Activated CD4-positive, alpha-beta T cell treated with anti-CD3 and anti-CD28 coated beads, Interleukin-2, amount 50 U/mL, for 24 hours (primary cell): ENCODE measurements at regions not wholly inside any gene's neighbourhood (a gene's known extent, or its start where the extent isn't known, plus 50 kb on each side); places are given as distances from the start of the nearest gene placed in this dataset.
"Not testable (repeated sequence)": the region's sequence is repeated elsewhere in the genome, so short reads cannot be mapped to it uniquely, and the experiment has no call there.

ENCODE experiments used
- DNase-seq, 2 donors: peaks; one replicate each; pipeline ENCODE4 v3.0.0-alpha.2; 2020; ENCODE audit warnings: low read depth in 1 of 2, low spot score in 1 of 2

DNA sequence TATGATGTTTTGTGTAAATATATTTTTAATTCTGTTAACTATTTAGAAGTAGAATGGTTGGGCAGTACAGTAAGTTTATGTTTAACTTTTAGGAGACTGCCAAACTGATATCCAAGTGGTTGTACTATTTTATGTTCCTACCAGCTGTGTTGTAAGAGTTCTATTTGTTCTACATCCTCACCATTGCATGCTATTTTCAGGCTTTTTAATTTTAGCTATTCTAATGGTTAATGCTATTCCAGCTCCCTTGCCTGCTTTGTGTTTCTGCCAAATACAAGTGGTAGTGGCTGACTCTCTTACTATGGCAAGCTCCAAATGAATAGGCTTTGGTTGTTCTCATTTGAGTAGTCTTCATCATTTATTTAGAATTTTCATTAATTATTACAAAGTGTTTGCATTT lies 476.4 kb downstream of the KIF4B start:
- no peak for DNase-seq

DNA sequence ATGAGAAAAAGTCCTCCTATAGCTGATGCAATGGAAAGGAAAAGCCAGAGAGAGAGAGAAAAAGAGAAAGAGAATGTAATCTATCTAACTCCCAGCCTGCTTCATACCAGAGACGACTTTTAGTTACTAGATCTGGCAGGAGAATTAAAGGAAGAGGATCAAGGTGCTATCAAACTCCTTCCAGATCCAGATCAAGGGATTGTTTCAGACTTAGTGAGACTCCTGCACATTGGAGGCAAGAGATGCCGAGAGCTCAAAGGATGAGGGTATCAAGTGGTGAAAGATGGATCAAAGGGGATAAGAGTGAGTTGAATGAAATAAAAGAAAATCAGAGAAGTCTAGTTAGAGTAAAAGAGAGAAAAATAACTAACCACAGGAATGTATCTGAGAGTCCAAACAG lies 478.6 kb downstream of the KIF4B start:
- DNase-seq = no peak

DNA sequence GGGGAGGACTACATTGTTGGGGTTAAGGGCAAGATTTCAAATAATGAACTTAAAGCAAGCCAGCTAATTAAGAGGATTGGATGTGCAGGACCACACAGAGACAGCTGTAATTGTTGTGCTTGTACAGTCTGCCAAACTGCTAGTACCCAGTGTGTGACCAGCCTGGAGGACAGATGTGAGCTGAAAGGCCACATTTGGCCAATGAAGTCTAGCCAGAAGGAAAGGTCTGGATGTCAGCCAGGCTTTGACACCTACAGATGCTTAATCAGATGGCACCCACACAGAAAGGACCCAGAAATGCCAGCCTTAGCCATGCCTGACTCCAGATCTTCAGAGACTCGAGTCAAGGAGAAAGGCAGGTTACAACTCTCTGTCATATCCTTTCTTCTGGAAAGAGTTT lies 491.1 kb downstream of the KIF4B start:
- DNase-seq = no peak

DNA sequence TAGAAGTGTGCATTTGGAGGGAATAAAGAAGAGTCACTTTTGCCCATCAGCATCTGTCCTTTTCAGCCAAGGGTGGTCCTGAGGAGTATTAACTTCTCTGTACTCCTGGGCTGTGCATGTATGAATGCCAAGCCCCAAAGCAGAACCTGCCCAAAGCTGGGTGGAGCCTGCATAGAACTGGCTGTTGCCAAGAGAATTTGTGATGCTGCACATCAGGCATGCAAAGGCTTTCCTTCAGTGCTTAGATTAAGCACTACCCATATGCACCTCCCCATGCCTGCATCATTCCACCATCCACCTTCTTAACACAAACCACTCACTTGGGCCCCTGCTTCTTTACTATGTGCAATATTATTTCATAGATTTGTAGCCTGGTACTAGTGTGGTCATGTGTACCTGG lies 493.8 kb downstream of the KIF4B start:
- no peak for DNase-seq

DNA sequence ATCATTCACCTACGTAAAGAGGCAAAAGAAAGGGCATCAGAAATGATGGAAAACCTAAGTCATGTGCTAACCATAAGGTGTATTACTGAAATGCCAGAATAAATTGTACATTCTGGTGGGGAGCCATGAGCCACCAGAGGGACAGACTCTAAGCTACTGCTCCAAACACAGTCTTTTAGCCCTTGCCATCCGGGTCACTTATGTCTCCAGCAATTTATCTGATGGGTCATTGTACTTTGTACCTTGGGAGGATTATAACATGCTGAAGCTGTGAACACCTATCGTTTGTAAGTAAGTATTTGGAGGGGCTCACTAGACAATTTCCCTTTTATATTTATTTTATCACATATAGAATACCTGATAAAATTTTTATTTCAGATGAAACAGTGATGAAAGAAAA lies 495.1 kb downstream of the KIF4B start:
- no peak for DNase-seq

DNA sequence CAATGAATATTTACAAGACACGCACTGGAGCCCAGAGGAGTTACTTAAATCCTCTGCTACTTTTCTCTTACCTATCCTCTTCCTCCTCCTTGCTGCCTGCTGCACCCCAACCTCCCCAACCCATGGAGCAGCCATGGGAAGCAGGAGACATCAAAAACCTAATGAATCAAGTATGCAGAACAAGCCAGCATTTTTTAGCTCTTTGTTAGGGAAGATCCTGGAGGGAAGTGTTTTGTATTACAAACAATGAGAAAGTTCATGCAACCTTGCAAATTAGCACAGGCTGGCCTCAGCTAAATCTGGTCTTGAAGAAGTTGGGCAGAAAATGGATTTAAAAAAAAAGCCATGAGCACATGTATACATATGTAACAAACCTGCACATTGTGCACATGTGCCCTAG lies 498.8 kb downstream of the KIF4B start:
- DNase-seq = no peak

DNA sequence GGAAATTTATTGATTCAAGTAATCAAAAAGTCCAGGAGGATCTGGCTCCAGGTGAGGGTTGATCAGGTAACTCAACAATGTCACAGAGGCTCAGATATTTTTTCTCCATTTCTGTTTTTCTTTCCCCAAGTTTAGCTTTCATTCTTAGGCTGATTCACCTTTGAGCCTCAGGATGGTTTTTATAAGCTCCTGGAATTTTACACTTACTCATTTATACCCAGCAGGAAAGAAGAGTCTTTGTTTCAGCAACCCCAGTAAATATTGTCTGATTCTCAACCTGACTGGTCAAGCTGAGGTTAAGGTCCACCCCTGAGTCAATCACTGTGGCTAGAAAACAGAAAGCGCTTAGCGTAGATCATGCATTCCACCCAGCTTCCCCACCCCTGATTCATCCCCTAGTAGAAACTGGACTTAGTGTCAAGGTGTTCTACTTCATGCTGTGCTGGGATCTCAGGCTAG lies 500.6 kb downstream of the KIF4B start:
- DNase-seq = no peak

DNA sequence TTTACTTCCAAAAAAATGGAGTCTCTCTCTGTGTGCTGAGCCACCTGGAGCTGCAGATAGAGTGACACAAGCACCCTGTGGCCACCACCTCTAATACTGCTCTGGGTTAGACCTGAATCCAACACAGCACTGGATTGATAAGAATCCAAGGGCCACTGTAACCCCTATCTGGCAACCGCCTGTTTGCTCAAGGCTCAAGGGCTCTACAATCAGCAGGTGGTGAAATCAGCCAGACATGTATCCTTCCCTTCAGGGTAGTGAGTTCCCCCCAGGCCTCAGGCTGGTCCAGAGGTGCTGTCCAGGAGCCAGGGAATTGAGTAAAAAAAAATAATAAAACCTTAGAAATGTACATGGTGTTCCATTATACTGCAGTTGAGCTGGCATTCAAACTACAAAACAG lies 509.0 kb downstream of the KIF4B start:
- DNase-seq = no peak

DNA sequence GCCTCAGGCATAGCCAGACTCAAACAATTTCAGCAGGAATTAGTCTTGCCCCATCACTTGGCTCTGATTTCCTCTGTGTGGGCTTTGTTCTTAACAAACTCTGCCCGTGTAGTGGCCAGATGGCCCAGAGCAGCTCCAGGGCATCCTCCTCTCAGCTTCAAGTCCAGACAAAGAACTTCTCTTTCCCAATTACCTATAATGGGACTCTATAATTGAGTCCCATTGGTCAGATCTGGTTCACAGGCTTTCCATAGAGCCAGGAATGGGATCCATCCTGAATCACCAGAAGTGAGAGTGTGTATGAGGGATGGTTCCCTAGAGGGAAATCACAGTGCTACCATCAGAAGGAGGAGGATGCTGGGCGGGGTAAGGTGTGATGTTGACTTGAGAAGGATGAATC lies 515.8 kb downstream of the KIF4B start:
- DNase-seq = no peak

DNA sequence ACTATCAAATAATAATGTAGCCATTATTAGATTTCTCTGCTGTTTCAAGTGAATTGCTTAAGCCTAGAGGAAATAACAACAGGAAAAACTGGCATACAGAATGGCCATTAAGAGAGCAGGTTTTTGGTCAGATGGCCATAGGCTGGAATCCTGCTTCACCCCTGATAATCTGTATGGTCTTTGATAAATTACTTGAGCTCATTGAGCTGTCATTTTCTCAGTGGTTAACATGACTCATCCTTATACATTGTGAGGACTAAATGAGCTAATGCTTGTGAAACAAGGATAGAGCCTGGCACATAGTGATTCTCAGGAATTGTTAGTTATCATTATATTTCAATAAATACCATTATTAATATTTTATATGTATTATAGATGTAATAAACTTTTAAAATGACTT lies 516.5 kb downstream of the KIF4B start:
- DNase-seq = no peak

DNA sequence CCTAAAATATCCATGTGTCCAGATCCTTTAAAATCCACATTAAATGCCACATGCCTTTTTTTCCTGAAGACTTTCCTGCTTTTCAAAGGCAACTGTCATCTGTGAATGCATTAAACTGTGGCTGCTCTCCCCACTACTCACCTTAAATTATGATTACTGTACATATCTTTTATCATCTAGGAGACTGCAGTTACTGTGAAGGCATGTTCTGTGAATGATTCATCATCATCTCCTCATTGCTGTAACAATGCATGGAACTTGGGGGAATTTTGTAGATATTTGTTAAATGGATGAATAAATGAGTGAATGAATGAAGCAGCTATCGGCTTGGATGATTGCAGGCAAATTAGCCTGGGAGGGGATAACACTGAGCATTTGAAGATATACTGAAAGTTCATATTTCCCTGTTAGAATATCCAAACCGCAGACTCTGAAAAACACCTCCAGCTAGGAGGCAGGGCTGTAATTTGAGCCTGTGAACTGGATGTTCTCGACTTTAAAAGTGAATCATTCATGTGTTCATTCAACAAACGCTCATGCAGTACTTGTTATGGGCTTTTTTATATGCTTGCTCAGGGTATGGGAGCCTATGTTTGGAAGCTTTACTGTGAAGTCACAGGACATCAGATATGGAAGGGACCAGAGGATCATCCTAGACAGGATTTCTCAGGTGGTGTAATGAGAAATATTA lies 519.2 kb downstream of the KIF4B start:
- DNase-seq = no peak

DNA sequence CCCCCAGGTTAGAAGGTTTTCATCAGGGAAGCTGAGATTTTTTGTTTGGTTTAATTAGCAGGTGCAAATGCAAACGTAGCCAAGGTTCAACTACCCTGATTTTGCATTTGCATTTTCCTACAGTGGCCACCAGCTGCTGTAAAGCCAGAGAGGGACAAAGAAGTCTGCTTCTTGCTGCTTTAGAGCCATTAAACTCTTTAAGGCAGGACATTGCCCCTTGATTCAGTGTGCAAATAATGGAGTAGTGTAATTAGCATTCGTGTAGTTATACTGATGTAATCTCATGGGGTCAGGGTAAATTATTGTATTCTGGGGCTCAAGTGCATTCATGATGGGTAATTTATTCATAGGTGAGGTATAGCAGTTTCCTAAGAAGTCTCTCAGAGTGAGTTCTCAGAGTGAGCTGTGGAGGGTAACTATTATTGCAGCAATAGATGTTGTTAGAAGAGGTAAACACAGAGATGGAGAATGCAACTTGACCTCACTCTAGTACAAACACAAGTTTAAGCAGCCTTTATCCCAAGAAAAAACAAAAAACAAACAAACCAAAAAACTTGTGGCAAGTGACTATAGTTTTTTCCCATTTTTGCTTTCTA lies 526.5 kb downstream of the KIF4B start:
- DNase-seq = no peak

DNA sequence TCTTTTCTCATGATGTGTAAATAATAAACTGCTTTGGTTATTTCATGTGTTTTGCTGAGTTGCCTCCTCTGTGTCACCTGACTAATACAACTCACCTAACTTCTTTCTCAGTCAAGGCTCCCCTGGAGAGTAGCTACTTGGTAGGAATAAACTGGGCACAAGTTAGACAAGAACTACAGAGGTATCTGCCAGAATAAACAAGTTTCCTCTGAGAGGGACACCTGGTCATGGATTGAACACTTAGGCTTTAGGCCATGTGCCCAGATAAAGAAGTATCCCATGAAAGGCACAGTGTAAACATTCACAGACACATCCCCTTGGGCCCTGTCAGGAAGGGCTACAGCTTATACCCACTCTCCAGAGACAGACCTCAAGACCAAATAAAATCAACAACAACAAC lies 532.5 kb downstream of the KIF4B start:
- no peak for DNase-seq

DNA sequence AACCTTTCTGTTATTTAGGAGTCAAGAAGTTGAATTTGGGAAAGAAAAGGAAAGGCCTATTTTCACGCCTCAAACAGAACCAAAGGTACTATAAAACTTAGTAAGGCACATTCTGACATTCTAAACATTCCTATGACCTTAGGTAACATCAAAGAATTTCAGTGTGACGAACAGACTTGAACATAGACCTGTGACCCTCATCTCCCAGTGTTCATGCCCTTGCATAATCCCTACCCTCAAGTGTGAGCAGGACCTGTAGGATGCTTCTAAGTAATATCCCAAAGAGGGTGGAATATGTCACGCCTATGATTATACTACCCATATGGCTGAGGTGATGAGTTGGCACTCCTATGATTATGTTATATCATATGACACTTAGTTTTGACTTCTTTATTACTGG lies 540.9 kb downstream of the KIF4B start:
- no peak for DNase-seq

DNA sequence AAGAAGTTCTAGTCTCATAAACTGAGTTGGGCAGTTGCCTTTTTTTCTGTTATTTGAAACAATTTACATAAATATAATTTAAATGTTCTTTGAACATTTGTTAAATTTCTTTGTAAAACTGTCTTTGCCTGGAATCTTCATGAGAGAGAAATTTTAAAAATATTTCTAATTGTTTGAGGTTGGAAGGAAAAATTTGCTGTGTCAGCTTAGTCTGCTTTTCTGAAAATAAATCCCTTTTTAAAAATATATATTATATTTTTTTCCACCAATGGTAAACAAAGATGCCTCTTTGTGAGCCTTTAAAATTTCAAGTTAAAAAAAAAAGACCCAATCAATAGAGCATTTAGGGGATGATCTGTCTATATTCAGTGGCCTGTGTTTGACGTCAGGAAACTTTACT lies 542.7 kb downstream of the KIF4B start:
- DNase-seq = no peak

DNA sequence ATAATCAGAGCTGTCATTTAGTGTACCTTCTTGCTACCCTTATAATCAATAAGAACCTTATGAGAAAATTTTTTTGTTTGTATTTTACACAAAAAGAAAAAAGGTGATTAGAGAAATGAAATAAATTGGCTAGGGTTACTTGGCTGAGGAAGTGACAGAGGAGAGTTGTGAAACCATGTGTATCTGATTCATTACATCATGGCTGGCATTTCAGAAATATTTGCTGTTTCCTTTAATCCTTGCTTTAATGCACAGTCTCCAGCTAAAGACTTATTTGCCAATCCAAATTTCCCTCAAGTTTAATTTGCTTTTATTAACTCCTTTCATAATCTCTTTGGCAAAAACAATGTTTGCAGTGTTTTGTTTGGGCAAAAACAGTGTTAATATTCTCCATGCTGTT lies 543.1 kb downstream of the KIF4B start:
- no peak for DNase-seq

DNA sequence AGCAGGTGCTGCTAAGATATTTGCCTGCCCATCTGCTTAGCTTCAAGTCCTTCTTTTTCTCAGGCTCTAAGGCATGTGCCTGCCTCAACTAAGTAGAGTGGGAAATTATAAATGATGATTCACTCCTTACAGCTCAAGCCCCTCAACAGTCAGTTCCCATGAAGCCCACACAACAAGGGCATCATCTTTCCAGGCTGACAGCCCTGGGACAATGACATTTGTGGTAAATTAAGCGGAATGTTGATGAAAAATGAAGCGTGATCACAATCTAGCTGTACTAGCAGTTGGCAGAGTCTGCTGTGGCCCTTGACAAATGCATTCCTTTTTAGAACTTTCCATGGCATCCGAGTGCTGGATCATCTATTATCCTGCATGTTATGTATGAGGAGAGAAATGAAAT lies 548.6 kb downstream of the KIF4B start:
- no peak for DNase-seq

DNA sequence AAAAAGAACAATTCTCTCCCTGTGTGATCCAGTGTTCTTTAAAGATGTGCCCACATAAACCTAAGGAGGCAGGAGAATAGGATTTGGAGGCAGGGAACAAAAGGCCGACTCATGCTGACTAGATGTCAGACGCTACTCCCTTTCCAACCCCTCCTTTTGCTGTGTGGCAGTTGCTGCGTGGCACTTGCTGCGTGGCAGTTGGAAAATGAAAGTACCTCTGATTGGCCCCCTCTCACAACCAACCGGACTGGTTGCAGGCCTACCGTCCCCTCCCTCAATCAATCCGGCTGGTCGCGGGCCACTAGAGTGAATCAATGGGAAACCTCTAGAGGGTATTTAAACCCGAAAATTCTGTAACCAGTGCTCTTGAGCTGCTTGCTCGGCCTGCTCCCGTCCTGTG lies 551.0 kb downstream of the KIF4B start:
- no peak for DNase-seq

DNA sequence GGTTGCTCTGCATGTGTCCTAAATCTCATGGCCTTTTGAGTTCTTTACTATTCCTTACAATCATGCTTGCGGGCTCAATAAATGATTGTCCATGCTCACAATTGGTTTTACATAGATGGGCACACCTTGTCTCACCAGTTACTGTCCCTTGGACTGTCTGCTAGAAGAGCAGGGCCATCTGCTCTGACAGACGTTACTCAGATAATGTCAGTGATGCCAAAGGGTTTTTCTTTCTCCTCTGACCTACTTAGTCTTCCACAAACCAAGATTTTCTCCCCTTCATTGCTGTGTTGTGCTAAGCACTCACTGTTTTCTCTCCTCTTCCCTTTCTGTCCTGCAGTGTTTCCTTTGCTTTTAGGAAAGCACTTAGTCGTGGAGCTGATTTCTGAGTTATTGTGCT lies 562.3 kb downstream of the KIF4B start:
- no peak for DNase-seq

DNA sequence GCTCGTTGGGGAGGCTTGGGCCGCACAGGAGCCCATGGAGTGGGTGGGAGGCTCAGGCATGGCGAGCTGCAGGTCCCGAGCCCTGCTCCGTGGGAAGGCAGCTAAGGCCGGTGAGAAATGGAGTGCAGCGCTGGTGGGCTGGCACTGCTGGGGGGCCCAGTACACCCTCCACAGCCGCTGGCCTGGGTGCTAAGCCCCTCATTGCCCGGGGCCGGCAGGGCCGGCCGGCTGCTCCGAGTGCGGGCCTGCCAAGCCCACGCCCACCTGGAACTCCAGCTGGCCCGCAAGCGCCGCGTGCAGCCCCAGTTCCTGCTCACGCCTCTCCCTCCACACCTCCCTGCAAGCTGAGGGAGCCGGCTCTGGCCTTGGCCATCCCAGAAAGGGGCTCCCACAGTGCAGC lies 573.3 kb downstream of the KIF4B start:
- not testable (repeated sequence) for DNase-seq

DNA sequence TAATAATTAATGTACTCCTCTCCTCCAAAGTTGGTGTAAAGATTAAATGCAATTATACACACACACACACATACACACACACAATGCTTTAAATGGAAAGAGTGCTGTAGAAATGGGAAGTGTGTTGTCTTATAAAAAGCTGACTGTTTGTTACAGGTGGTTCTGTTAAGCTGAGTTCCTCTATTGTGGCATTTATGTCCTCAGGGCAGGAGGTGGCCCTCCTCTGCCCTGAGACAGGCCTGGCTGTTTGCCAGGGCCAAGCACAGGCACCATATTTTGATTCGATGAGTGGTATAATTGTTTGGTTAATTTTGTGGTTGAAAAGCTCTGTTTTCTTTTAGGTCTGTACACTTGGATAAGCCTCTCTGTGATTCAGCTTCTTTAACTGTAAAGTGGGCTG lies 573.9 kb downstream of the KIF4B start:
- no peak for DNase-seq

DNA sequence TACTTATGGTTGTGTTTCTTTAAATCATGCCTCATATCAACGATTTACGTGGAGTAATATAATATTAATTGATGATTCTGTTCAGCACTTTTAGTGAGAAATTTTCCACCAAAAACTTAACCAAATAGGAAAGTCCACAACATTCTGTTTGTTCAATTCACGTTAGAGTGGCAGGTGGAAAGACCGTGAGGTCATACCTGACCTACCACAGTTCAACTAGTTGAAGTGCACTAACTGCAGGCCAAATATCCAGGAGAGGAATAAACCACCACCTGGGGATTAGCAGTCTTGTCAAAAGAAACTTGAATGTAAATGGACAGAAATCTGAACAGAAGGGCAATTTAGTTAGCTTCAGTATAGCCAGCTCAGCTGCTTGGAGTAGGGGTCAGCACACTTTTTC lies 577.7 kb downstream of the KIF4B start:
- no peak for DNase-seq

DNA sequence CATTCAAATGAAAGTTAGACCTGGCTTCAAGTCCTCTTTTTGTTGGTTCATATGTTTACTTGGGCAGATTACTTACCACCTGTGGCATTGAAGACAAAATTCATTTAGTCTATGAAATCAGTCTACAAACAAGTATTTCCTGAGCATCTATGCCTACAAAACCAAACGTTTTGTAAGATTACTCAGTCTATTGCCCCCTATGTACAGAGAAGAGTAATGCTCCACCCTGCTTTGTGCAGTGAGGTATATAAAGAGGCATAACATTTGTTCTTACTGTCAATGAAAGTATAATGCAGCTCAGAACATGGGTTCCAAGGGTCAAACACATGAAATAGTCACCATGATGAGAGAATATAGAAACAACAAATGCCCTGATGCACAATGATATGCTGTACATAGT lies 580.7 kb downstream of the KIF4B start:
- no peak for DNase-seq
